ENCODE measurements at regions not wholly inside any gene's neighbourhood (a gene's known extent, or its start where the extent isn't known, plus 50 kb on each side); places are given as distances from the start of the nearest gene placed in this dataset.

GRCh38 chr9:119794836-119795235 is 425.6 kb upstream of the BRINP1 start:
- TF ChIP-seq CTCF (conservative IDR thresholded peaks at IDR 0.05; ENCODE audit: control insufficient read depth, insufficient read depth, low read depth, low read length), result no peak
- H3K4me3 ChIP-seq (ENCODE audit: control insufficient read depth, low read depth, low read length), result no peak overlapping the region
- no peak for DNase-seq (ENCODE audit: low read depth)

- no peak for DNase-seq (ENCODE audit: low read depth)
- no peak overlapping the region for H3K4me3 ChIP-seq (ENCODE audit: control insufficient read depth, low read depth, low read length)
- no peak for TF ChIP-seq CTCF (conservative IDR thresholded peaks at IDR 0.05; ENCODE audit: control insufficient read depth, insufficient read depth, low read depth, low read length)
Measured at GRCh38 chr9:119793218-119793617, 424.0 kb upstream of the BRINP1 start.

GRCh38 chr9:119792242-119792641 is 423.0 kb upstream of the BRINP1 start:
- no peak for TF ChIP-seq CTCF (conservative IDR thresholded peaks at IDR 0.05; ENCODE audit: control insufficient read depth, insufficient read depth, low read depth, low read length)
- H3K4me3 ChIP-seq (ENCODE audit: control insufficient read depth, low read depth, low read length), result no peak overlapping the region
- no peak for DNase-seq (ENCODE audit: low read depth)

GRCh38 chr9:119789987-119790386 is 420.8 kb upstream of the BRINP1 start:
- no peak overlapping the region for H3K4me3 ChIP-seq (ENCODE audit: control insufficient read depth, low read depth, low read length)
- no peak for TF ChIP-seq CTCF (conservative IDR thresholded peaks at IDR 0.05; ENCODE audit: control insufficient read depth, insufficient read depth, low read depth, low read length)
- no peak for DNase-seq (ENCODE audit: low read depth)

GRCh38 chr9:119788921-119789320 is 419.7 kb upstream of the BRINP1 start:
- H3K4me3 ChIP-seq (ENCODE audit: control insufficient read depth, low read depth, low read length), result no peak overlapping the region
- no peak for DNase-seq (ENCODE audit: low read depth)
- no peak for TF ChIP-seq CTCF (conservative IDR thresholded peaks at IDR 0.05; ENCODE audit: control insufficient read depth, insufficient read depth, low read depth, low read length)

GRCh38 chr9:119781886-119782285 is 412.7 kb upstream of the BRINP1 start:
- no peak for TF ChIP-seq CTCF (conservative IDR thresholded peaks at IDR 0.05; ENCODE audit: control insufficient read depth, insufficient read depth, low read depth, low read length)
- no peak for DNase-seq (ENCODE audit: low read depth)
- H3K4me3 ChIP-seq (ENCODE audit: control insufficient read depth, low read depth, low read length), result no peak overlapping the region

GRCh38 chr9:119775410-119775809 is 406.2 kb upstream of the BRINP1 start:
- no peak overlapping the region for H3K4me3 ChIP-seq (ENCODE audit: control insufficient read depth, low read depth, low read length)
- DNase-seq (ENCODE audit: low read depth), result no peak
- no peak for TF ChIP-seq CTCF (conservative IDR thresholded peaks at IDR 0.05; ENCODE audit: control insufficient read depth, insufficient read depth, low read depth, low read length)

All from fibroblast of mammary gland (primary cell).